COLO668 (cell line): ENCODE measurements at regions not wholly inside any gene's neighbourhood (a gene's known extent, or its start where the extent isn't known, plus 50 kb on each side); places are given as distances from the start of the nearest gene placed in this dataset.
"Not testable (repeated sequence)": the region's sequence is repeated elsewhere in the genome, so short reads cannot be mapped to it uniquely, and the experiment has no call there.

ENCODE experiments used
- DNase-seq: peaks from one replicate; lab custom pipeline; 2025; ENCODE audit not compliant: unreplicated experiment; lab: John Stamatoyannopoulos, UW

GRCh38 chr9:1115370-1115769 is 65.2 kb downstream of the DMRT2 start:
- no peak for DNase-seq

- no peak for DNase-seq
Observed at GRCh38 chr9:1117439-1117838, 67.3 kb downstream of the DMRT2 start.

GRCh38 chr9:1120500-1121165 is 70.5 kb downstream of the DMRT2 start:
- no peak for DNase-seq

- no peak for DNase-seq
Observed at GRCh38 chr9:1125741-1126140, 75.6 kb downstream of the DMRT2 start.

- no peak for DNase-seq
Observed at GRCh38 chr9:1128046-1128445, 77.9 kb downstream of the DMRT2 start.

- DNase-seq: no peak
Observed at GRCh38 chr9:1129382-1129781, 79.2 kb downstream of the DMRT2 start.

- DNase-seq: no peak
Observed at GRCh38 chr9:1140057-1140456, 89.9 kb downstream of the DMRT2 start.

GRCh38 chr9:1151691-1152090 is 101.5 kb downstream of the DMRT2 start:
- no peak for DNase-seq

GRCh38 chr9:1152171-1152570 is 102.0 kb downstream of the DMRT2 start:
- no peak for DNase-seq

- DNase-seq: no peak
Observed at GRCh38 chr9:1154739-1155138, 104.6 kb downstream of the DMRT2 start.

GRCh38 chr9:1155602-1156001 is 105.4 kb downstream of the DMRT2 start:
- no peak for DNase-seq

GRCh38 chr9:1156794-1157550 is 106.8 kb downstream of the DMRT2 start:
- DNase-seq: no peak

GRCh38 chr9:1157836-1158235 is 107.7 kb downstream of the DMRT2 start:
- DNase-seq: no peak

- peak; percentile 26 for DNase-seq
Observed at GRCh38 chr9:1170918-1171317, 120.8 kb downstream of the DMRT2 start.

- no peak for DNase-seq
Observed at GRCh38 chr9:1171546-1171945, 121.4 kb downstream of the DMRT2 start.

GRCh38 chr9:1173211-1173610 is 123.1 kb downstream of the DMRT2 start:
- peak; percentile 45 for DNase-seq

- DNase-seq: no peak
Observed at GRCh38 chr9:1173993-1174392, 123.8 kb downstream of the DMRT2 start.

- no peak for DNase-seq
Observed at GRCh38 chr9:1179366-1179765, 129.2 kb downstream of the DMRT2 start.

GRCh38 chr9:1184146-1184545 is 134.0 kb downstream of the DMRT2 start:
- no peak for DNase-seq

GRCh38 chr9:1187137-1187536 is 137.0 kb downstream of the DMRT2 start:
- not testable (repeated sequence) for DNase-seq

GRCh38 chr9:1195636-1196035 is 145.5 kb downstream of the DMRT2 start:
- peak; percentile 46 for DNase-seq

- no peak for DNase-seq
Observed at GRCh38 chr9:1198085-1198484, 147.9 kb downstream of the DMRT2 start.

GRCh38 chr9:1200847-1201251 is 150.7 kb downstream of the DMRT2 start:
- DNase-seq: no peak
